ENCODE measurements at regions not wholly inside any gene's neighbourhood (a gene's known extent, or its start where the extent isn't known, plus 50 kb on each side); places are given as distances from the start of the nearest gene placed in this dataset.

GRCh38 chr14:97428808-97429440, 631.7 kb downstream of the VRK1 start:
- no peaks in the 10 kb centered on the region for H3K36me3 ChIP-seq (ENCODE audit: low read depth)
- DNase-seq (ENCODE audit: low spot score) (no peak), ATAC-seq (ENCODE audit: low read depth) (no peak)
- H3K4me3 ChIP-seq (ENCODE audit: severe bottlenecking), result no peak overlapping the region
- H3K27me3 ChIP-seq (ENCODE audit: insufficient read depth, poor library complexity, severe bottlenecking), result peaks cover 12% of the 10 kb centered on the region
- no peak for TF ChIP-seq CTCF (IDR thresholded peaks at IDR 0.05; ENCODE audit: poor library complexity, severe bottlenecking)
- H3K4me1 ChIP-seq (ENCODE audit: insufficient read depth, poor library complexity, severe bottlenecking), result no peaks in the 10 kb centered on the region
- H3K27ac ChIP-seq (ENCODE audit: poor library complexity, severe bottlenecking), result no peak overlapping the region
- H3K9me3 ChIP-seq (ENCODE audit: severe bottlenecking), result no peaks in the 10 kb centered on the region

GRCh38 chr14:97432586-97432985, 635.4 kb downstream of the VRK1 start:
- Histone ChIP-seq H3K9me3 (ENCODE audit: severe bottlenecking) (no peaks in the 10 kb centered on the region), H3K27ac (ENCODE audit: poor library complexity, severe bottlenecking) (no peak overlapping the region), H3K27me3 (ENCODE audit: insufficient read depth, poor library complexity, severe bottlenecking) (no peaks in the 10 kb centered on the region), H3K4me3 (ENCODE audit: severe bottlenecking) (no peak overlapping the region), H3K4me1 (ENCODE audit: insufficient read depth, poor library complexity, severe bottlenecking) (no peaks in the 10 kb centered on the region), H3K36me3 (ENCODE audit: low read depth) (no peaks in the 10 kb centered on the region)
- TF ChIP-seq CTCF (IDR thresholded peaks at IDR 0.05; ENCODE audit: poor library complexity, severe bottlenecking), result no peak
- ATAC-seq (ENCODE audit: low read depth) (no peak), DNase-seq (ENCODE audit: low spot score) (no peak)

- H3K36me3 ChIP-seq (ENCODE audit: low read depth), result no peaks in the 10 kb centered on the region
- H3K4me3 ChIP-seq (ENCODE audit: severe bottlenecking), result no peak overlapping the region
- H3K27ac ChIP-seq (ENCODE audit: poor library complexity, severe bottlenecking), result no peak overlapping the region
- H3K4me1 ChIP-seq (ENCODE audit: insufficient read depth, poor library complexity, severe bottlenecking), result no peaks in the 10 kb centered on the region
- H3K27me3 ChIP-seq (ENCODE audit: insufficient read depth, poor library complexity, severe bottlenecking), result peaks cover 6% of the 10 kb centered on the region
- DNase-seq (ENCODE audit: low spot score), result no peak
- no peak for ATAC-seq (ENCODE audit: low read depth)
- TF ChIP-seq CTCF (IDR thresholded peaks at IDR 0.05; ENCODE audit: poor library complexity, severe bottlenecking), result no peak
- no peaks in the 10 kb centered on the region for H3K9me3 ChIP-seq (ENCODE audit: severe bottlenecking)
These were observed 644.7 kb downstream of the VRK1 start for GRCh38 chr14:97441740-97442362.

- H3K9me3 ChIP-seq (ENCODE audit: severe bottlenecking), result no peaks in the 10 kb centered on the region
- H3K27ac ChIP-seq (ENCODE audit: poor library complexity, severe bottlenecking), result no peak overlapping the region
- TF ChIP-seq CTCF (IDR thresholded peaks at IDR 0.05; ENCODE audit: poor library complexity, severe bottlenecking), result no peak
- DNase-seq (ENCODE audit: low spot score) (no peak), ATAC-seq (ENCODE audit: low read depth) (no peak)
- no peaks in the 10 kb centered on the region for H3K4me1 ChIP-seq (ENCODE audit: insufficient read depth, poor library complexity, severe bottlenecking)
- H3K4me3 ChIP-seq (ENCODE audit: severe bottlenecking), result no peak overlapping the region
- H3K36me3 ChIP-seq (ENCODE audit: low read depth), result no peaks in the 10 kb centered on the region
- H3K27me3 ChIP-seq (ENCODE audit: insufficient read depth, poor library complexity, severe bottlenecking), result peaks cover 6% of the 10 kb centered on the region
These were observed 645.2 kb downstream of the VRK1 start for GRCh38 chr14:97442363-97442762.

GRCh38 chr14:97443412-97443811, 646.2 kb downstream of the VRK1 start:
- no peaks in the 10 kb centered on the region for H3K9me3 ChIP-seq (ENCODE audit: severe bottlenecking)
- H3K36me3 ChIP-seq (ENCODE audit: low read depth), result no peaks in the 10 kb centered on the region

More at GRCh38 chr14:97443412-97443811, 646.2 kb downstream of the VRK1 start:
- no peak overlapping the region for H3K27ac ChIP-seq (ENCODE audit: poor library complexity, severe bottlenecking)
- ATAC-seq (ENCODE audit: low read depth), result no peak
- H3K4me1 ChIP-seq (ENCODE audit: insufficient read depth, poor library complexity, severe bottlenecking), result no peaks in the 10 kb centered on the region
- no peak overlapping the region for H3K4me3 ChIP-seq (ENCODE audit: severe bottlenecking)
- H3K27me3 ChIP-seq (ENCODE audit: insufficient read depth, poor library complexity, severe bottlenecking), result peaks cover 6% of the 10 kb centered on the region
- no peak for DNase-seq (ENCODE audit: low spot score)
- TF ChIP-seq CTCF (IDR thresholded peaks at IDR 0.05; ENCODE audit: poor library complexity, severe bottlenecking), result no peak

All from RWPE2 (cell line).